RPMI8226 (cell line): ENCODE measurements at regions not wholly inside any gene's neighbourhood (a gene's known extent, or its start where the extent isn't known, plus 50 kb on each side); places are given as distances from the start of the nearest gene placed in this dataset.

Experiments
- DNase-seq: peaks from one replicate; pipeline ENCODE4 v3.0.0-alpha.2; 2015

- peak; percentile 14 for DNase-seq
Measured at GRCh38 chrX:81489987-81490386, 288.1 kb downstream of the SH3BGRL start.

- no peak for DNase-seq
Measured at GRCh38 chrX:81527881-81528440, 326.1 kb downstream of the SH3BGRL start.

- no peak for DNase-seq
Measured at GRCh38 chrX:81537723-81538122, 335.8 kb downstream of the SH3BGRL start.

- no peak for DNase-seq
Measured at GRCh38 chrX:81542255-81542654, 340.4 kb downstream of the SH3BGRL start.

- DNase-seq = no peak
Measured at GRCh38 chrX:81556880-81557279, 355.0 kb downstream of the SH3BGRL start.

- no peak for DNase-seq
Measured at GRCh38 chrX:81564851-81565250, 362.9 kb downstream of the SH3BGRL start.

- no peak for DNase-seq
Measured at GRCh38 chrX:81577028-81577427, 375.1 kb downstream of the SH3BGRL start.

- no peak for DNase-seq
Measured at GRCh38 chrX:81586096-81586495, 384.2 kb downstream of the SH3BGRL start.

- no peak for DNase-seq
Measured at GRCh38 chrX:81615979-81616378, 414.1 kb downstream of the SH3BGRL start.

GRCh38 chrX:81662381-81662780 lies 460.5 kb downstream of the SH3BGRL start:
- no peak for DNase-seq

GRCh38 chrX:81708487-81708886 lies 506.6 kb downstream of the SH3BGRL start:
- no peak for DNase-seq

GRCh38 chrX:81728622-81729021 lies 526.7 kb downstream of the SH3BGRL start:
- no peak for DNase-seq

GRCh38 chrX:81729269-81729777 lies 527.4 kb downstream of the SH3BGRL start:
- no peak for DNase-seq

GRCh38 chrX:81779701-81780100 lies 577.8 kb downstream of the SH3BGRL start:
- no peak for DNase-seq

GRCh38 chrX:81791086-81791485 lies 589.2 kb downstream of the SH3BGRL start:
- no peak for DNase-seq
